ENCODE measurements at regions not wholly inside any gene's neighbourhood (a gene's known extent, or its start where the extent isn't known, plus 50 kb on each side); places are given as distances from the start of the nearest gene placed in this dataset.

DNA sequence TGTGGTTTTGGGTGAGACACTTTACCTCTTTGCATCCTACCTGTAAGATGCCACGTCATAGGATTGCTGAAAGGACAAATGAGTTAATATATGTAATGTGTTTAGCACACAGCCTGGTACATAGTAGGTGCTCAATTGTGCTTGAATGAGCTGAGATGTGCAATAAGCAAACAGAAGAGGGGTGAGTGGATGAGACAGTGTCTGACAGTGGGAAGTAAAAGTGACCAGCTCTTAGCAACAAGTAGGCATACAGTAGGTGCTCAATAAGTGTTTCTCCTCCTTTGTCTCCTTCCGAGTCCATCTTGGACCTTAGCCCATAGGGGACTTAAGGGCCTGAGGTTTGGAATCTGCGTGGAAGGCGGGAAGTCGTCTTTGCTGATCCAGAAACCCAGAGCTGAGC is 104.7 kb downstream of the CEBPB start:
- TF ChIP-seq, protein P1, sequence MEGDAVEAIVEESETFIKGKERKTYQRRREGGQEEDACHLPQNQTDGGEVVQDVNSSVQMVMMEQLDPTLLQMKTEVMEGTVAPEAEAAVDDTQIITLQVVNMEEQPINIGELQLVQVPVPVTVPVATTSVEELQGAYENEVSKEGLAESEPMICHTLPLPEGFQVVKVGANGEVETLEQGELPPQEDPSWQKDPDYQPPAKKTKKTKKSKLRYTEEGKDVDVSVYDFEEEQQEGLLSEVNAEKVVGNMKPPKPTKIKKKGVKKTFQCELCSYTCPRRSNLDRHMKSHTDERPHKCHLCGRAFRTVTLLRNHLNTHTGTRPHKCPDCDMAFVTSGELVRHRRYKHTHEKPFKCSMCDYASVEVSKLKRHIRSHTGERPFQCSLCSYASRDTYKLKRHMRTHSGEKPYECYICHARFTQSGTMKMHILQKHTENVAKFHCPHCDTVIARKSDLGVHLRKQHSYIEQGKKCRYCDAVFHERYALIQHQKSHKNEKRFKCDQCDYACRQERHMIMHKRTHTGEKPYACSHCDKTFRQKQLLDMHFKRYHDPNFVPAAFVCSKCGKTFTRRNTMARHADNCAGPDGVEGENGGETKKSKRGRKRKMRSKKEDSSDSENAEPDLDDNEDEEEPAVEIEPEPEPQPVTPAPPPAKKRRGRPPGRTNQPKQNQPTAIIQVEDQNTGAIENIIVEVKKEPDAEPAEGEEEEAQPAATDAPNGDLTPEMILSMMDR (conservative IDR thresholded peaks at IDR 0.05; ENCODE audit: low read depth, low read length): no peak
- H3K4me3 ChIP-seq (ENCODE audit: low read depth, low read length): no peak overlapping the region
- DNase-seq (ENCODE audit: low read depth): no peak

GRCh38 chr20:50295762-50296449 is 105.3 kb downstream of the CEBPB start:
- no peak for DNase-seq (ENCODE audit: low read depth)
- TF ChIP-seq, protein P1 (conservative IDR thresholded peaks at IDR 0.05; ENCODE audit: low read depth, low read length): no peak
- H3K4me3 ChIP-seq (ENCODE audit: low read depth, low read length): no peak overlapping the region

DNA sequence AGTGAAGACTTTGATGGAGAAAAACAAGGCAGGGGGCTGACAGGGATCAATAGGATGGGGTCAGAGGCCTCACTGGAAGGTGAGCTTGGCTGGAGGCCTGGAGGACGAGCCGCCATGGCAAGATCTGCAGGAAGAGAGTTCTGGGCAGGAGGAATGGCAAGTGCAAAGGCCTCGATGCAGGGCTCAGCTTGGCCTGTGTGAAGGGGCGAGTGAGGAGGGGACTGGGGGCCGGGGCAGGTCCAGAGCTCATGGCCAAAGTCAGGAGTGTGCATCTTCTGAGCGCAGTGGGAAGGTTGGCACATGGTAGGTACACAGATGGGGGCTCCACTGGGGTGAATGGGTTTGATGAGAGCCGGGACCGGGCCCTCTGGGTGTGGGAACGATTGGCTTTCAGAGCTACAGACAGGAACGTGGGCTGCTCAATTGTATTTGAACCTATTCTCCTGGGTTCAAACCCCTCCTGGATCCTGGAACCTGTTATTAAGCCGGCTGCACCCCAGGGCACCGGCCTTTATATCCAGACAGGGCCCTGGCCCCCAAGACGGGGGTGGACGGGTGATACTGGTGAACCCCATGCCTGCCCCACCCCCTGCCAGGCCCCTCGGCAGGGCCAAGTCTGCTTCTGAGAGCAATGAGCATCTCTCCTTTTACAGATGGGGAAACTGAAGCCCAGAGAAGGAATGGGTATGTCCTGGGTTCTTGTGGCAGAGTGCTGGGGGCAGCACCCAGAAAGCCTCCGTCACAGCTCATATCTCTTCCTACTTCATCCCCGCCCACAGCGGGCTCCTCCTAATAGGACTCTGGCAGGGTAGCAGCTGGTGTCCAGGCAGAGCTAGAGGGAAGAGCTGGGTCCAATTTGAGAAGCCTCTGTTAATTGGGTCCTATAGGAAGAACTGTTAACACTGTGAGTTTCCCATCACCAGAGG is 106.1 kb downstream of the CEBPB start:
- TF ChIP-seq, protein P1 (conservative IDR thresholded peaks at IDR 0.05; ENCODE audit: low read depth, low read length): no peak
- no peak overlapping the region for H3K4me3 ChIP-seq (ENCODE audit: low read depth, low read length)
- no peak for DNase-seq (ENCODE audit: low read depth)

GRCh38 chr20:50297498-50298376 is 107.1 kb downstream of the CEBPB start:
- TF ChIP-seq, protein P1 (conservative IDR thresholded peaks at IDR 0.05; ENCODE audit: low read depth, low read length): no peak
- no peak overlapping the region for H3K4me3 ChIP-seq (ENCODE audit: low read depth, low read length)
- no peak for DNase-seq (ENCODE audit: low read depth)

- TF ChIP-seq, protein P1 (conservative IDR thresholded peaks at IDR 0.05; ENCODE audit: low read depth, low read length): no peak
- no peak overlapping the region for H3K4me3 ChIP-seq (ENCODE audit: low read depth, low read length)
- DNase-seq (ENCODE audit: low read depth): no peak
Observed at GRCh38 chr20:50298554-50299324, 108.1 kb downstream of the CEBPB start.

DNA sequence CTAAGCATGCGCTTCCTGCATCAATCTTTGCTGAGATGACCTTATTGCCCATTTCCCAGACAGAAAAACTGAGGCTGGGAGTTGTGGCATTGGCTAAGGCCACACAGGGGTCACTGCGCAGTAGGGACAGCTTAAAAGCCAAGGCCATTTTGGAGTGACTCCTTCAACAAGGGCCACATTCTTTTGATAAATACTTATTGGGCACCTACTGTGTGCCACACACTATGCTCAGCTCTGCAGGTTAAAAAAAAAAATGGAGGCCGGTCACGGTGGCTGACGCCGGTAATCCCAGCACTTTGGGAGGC is 108.6 kb downstream of the CEBPB start:
- TF ChIP-seq, protein P1 (conservative IDR thresholded peaks at IDR 0.05; ENCODE audit: low read depth, low read length): no peak

More for the DNA sequence above, 108.6 kb downstream of the CEBPB start:
- no peak overlapping the region for H3K4me3 ChIP-seq (ENCODE audit: low read depth, low read length)
- no peak for DNase-seq (ENCODE audit: low read depth)

Measured in choroid plexus epithelial cell (primary cell).